Testis (tissue), 2 donors: ENCODE measurements at regions not wholly inside any gene's neighbourhood (a gene's known extent, or its start where the extent isn't known, plus 50 kb on each side); places are given as distances from the start of the nearest gene placed in this dataset.

Experiments
- CTCF ChIP-seq, 3 experiments: fragments of 450-650 bp in 2 of 3; fragments of 200-600 bp in 1 of 3; sonication (generic) in 1 of 3; IDR thresholded peaks; one replicate each; pipeline ENCODE4 v1.5.1; 2016 to 2019; ENCODE audit warnings: antibody characterized with exemption in 3 of 3, mild to moderate bottlenecking in 2 of 3, moderate library complexity in 1 of 3
- POLR2A ChIP-seq: fragments of 450-650 bp; IDR thresholded peaks from one replicate; pipeline ENCODE4 v1.6.1; 2017; ENCODE audit warnings: antibody characterized with exemption, mild to moderate bottlenecking, moderate library complexity

DNA sequence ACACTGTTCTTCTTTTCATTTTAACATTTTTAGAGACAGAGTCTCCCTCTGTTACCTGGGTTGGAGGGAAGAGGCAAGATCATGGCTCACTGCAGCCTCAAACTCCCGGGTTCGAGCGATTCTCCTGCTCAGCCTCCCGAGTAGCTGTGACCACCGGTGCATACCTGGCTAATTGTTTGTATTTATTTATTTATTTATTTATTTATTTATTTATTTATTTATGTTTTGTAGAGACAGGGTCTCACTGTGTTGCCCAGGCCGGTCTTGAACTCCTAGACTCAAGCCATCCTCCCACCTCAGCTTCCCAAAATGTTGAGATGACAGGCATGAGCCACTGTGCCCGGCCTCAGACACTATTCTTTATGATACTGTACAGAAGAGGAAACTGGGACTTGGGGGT, 1176.6 kb upstream of the AUTS2 start:
- TF ChIP-seq CTCF (IDR thresholded peaks at IDR 0.05) (no peak), POLR2A (no peak)
